WTC11 (cell line): ENCODE measurements at regions not wholly inside any gene's neighbourhood (a gene's known extent, or its start where the extent isn't known, plus 50 kb on each side); places are given as distances from the start of the nearest gene placed in this dataset.

ENCODE experiments used
- ATAC-seq: fragments of 200-7000 bp; cut with Tn5 transposase; 2 replicates; pipeline ENCODE4 v1.10.0; 2021; ENCODE audit warnings: mild to moderate bottlenecking, moderate library complexity
- CTCF ChIA-PET: fragments of 300-600 bp; sonication (Branson Sonifier 250); formaldehyde crosslinking; loops from one replicate; lab custom pipeline; 2021; ENCODE audit warnings: antibody characterized with exemption; lab: Charles Lee
- POLR2A ChIA-PET: fragments of 350-600 bp; sonication (Branson Sonifier 250); formaldehyde crosslinking; loops from one replicate; lab custom pipeline; 2021; ENCODE audit warnings: antibody characterized with exemption; lab: Charles Lee
- DNase-seq: peaks from one replicate; pipeline ENCODE4 v3.0.0; 2021; ENCODE audit warnings: low spot score
- H3K27ac Mint-ChIP-seq: 2 replicates; pipeline ENCODE4 v1.8.0; 2021; ENCODE audit warnings: mixed read lengths
- H3K27me3 Mint-ChIP-seq: 2 replicates; pipeline ENCODE4 v1.8.0; 2021; ENCODE audit warnings: low read depth, mild to moderate bottlenecking, moderate library complexity, mixed read lengths
- H3K36me3 Mint-ChIP-seq: 2 replicates; pipeline ENCODE4 v1.8.0; 2021; ENCODE audit warnings: mixed read lengths
- H3K4me1 Mint-ChIP-seq: 2 replicates; pipeline ENCODE4 v1.8.0; 2022; ENCODE audit warnings: mixed read lengths
- H3K4me3 Mint-ChIP-seq: 2 replicates; pipeline ENCODE4 v1.8.0; 2021; ENCODE audit warnings: mild to moderate bottlenecking, moderate library complexity, mixed read lengths
- H3K9me3 Mint-ChIP-seq: 2 replicates; pipeline ENCODE4 v1.8.0; 2021; ENCODE audit warnings: mixed read lengths
- ATF1 ChIP-seq: sonication (generic); formaldehyde crosslinking; IDR thresholded peaks from 2 replicates; pipeline ENCODE4 v1.8.1; 2023; ENCODE audit warnings: mild to moderate bottlenecking, moderate library complexity, missing genetic modification reagents
- CREB1 ChIP-seq: sonication (generic); formaldehyde crosslinking; IDR thresholded peaks from 2 replicates; pipeline ENCODE4 v1.8.0; 2023; ENCODE audit warnings: mild to moderate bottlenecking, missing genetic modification reagents
- MXD4 ChIP-seq: fragments of 250-450 bp; sonication (Bioruptor Pico); IDR thresholded peaks from 2 replicates; pipeline ENCODE4 v1.8.0; 2021; ENCODE audit warnings: mild to moderate bottlenecking, moderate library complexity, borderline replicate concordance
- NR3C1 ChIP-seq: sonication (generic); formaldehyde crosslinking; conservative IDR thresholded peaks from 2 replicates; pipeline ENCODE4 v1.8.1; 2023; ENCODE audit warnings: low read depth, mild to moderate bottlenecking, missing genetic modification reagents
- TEAD1 ChIP-seq: sonication (generic); formaldehyde crosslinking; IDR thresholded peaks from 2 replicates; pipeline ENCODE4 v1.8.0; 2022; ENCODE audit warnings: mild to moderate bottlenecking, missing genetic modification reagents
- ZNF232 ChIP-seq: sonication (generic); formaldehyde crosslinking; IDR thresholded peaks from 2 replicates; pipeline ENCODE4 v1.8.0; 2022; ENCODE audit warnings: mild to moderate bottlenecking, missing genetic modification reagents
- ZNF263 ChIP-seq: sonication (generic); formaldehyde crosslinking; IDR thresholded peaks from 2 replicates; pipeline ENCODE4 v1.8.1; 2022; ENCODE audit warnings: low read depth, mild to moderate bottlenecking, moderate library complexity, missing genetic modification reagents
- ZNF416 ChIP-seq: fragments of 250-450 bp; sonication (Bioruptor Pico); IDR thresholded peaks from 2 replicates; pipeline ENCODE4 v1.9.0; 2021; ENCODE audit warnings: mild to moderate bottlenecking, inconsistent platforms
- TF ChIP-seq, protein P1 (sequence below): sonication (generic); formaldehyde crosslinking; conservative IDR thresholded peaks from 2 replicates; pipeline ENCODE4 v1.8.1; 2022; ENCODE audit warnings: mild to moderate bottlenecking, missing genetic modification reagents
- TF ChIP-seq, protein P2 (sequence below): sonication (generic); formaldehyde crosslinking; IDR thresholded peaks from 2 replicates; pipeline ENCODE4 v1.8.1; 2023; ENCODE audit warnings: mild to moderate bottlenecking, missing genetic modification reagents, borderline replicate concordance
- TF ChIP-seq, protein P3 (sequence below): sonication (generic); formaldehyde crosslinking; IDR thresholded peaks from 2 replicates; pipeline ENCODE4 v1.8.1; 2022; ENCODE audit warnings: low read depth, mild to moderate bottlenecking, moderate library complexity, missing genetic modification reagents, borderline replicate concordance
- TF ChIP-seq, protein P4 (sequence below): sonication (generic); formaldehyde crosslinking; IDR thresholded peaks from 2 replicates; pipeline ENCODE4 v1.8.0; 2023; ENCODE audit warnings: mild to moderate bottlenecking, missing genetic modification reagents
- TF ChIP-seq, protein P5 (sequence below): sonication (generic); formaldehyde crosslinking; IDR thresholded peaks from 2 replicates; pipeline ENCODE4 v1.8.0; 2022; ENCODE audit warnings: missing genetic modification reagents
- TF ChIP-seq, protein P6 (sequence below): fragments of 250-450 bp; sonication (Bioruptor Pico); IDR thresholded peaks from 2 replicates; pipeline ENCODE4 v1.9.0; 2021; ENCODE audit warnings: mild to moderate bottlenecking
- TF ChIP-seq, protein P7 (sequence below): fragments of 250-450 bp; sonication (Bioruptor Pico); IDR thresholded peaks from 2 replicates; pipeline ENCODE4 v2.1.2; 2022; ENCODE audit warnings: mild to moderate bottlenecking, moderate library complexity

DNA sequence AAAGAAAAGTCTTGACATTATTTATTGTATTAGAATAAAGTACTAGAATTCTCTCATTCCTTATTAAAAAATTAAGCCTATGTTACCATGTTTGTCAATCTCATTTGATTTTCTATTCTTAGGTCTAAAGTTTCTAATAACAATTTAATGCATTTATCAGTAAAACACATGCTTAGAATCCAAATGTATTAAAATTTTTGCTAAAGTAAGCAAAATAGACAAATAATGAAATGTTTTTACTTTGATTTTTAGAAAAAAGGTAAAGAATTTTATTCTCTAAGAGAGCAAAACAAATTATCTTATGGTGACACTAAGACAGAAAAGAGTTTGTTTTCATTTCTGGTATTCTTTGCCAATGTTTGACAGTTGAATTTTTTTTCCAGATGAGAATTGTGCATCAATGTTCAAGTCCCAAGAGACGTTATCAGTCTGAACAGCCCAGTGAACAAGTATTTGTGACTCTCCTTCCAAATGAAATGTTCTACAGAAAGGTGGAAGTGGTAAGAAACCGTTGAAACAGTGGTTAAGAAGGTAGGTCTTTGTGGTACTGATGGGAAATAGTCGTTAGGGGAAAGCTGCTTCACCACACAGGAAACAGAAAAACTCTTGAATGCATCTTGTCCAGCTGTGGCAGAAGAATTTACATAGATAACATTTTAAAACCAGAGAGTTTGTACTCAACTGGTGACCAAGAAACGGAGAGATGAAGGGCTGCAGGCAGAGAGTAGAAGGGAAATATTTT lies 402.5 kb downstream of the PTPRC start (continued):
- no peak for TF ChIP-seq ZNF416
- TF ChIP-seq, protein P1, sequence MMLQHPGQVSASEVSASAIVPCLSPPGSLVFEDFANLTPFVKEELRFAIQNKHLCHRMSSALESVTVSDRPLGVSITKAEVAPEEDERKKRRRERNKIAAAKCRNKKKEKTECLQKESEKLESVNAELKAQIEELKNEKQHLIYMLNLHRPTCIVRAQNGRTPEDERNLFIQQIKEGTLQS = no peak
- TF ChIP-seq, protein P2, sequence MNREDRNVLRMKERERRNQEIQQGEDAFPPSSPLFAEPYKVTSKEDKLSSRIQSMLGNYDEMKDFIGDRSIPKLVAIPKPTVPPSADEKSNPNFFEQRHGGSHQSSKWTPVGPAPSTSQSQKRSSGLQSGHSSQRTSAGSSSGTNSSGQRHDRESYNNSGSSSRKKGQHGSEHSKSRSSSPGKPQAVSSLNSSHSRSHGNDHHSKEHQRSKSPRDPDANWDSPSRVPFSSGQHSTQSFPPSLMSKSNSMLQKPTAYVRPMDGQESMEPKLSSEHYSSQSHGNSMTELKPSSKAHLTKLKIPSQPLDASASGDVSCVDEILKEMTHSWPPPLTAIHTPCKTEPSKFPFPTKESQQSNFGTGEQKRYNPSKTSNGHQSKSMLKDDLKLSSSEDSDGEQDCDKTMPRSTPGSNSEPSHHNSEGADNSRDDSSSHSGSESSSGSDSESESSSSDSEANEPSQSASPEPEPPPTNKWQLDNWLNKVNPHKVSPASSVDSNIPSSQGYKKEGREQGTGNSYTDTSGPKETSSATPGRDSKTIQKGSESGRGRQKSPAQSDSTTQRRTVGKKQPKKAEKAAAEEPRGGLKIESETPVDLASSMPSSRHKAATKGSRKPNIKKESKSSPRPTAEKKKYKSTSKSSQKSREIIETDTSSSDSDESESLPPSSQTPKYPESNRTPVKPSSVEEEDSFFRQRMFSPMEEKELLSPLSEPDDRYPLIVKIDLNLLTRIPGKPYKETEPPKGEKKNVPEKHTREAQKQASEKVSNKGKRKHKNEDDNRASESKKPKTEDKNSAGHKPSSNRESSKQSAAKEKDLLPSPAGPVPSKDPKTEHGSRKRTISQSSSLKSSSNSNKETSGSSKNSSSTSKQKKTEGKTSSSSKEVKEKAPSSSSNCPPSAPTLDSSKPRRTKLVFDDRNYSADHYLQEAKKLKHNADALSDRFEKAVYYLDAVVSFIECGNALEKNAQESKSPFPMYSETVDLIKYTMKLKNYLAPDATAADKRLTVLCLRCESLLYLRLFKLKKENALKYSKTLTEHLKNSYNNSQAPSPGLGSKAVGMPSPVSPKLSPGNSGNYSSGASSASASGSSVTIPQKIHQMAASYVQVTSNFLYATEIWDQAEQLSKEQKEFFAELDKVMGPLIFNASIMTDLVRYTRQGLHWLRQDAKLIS = no peak

DNA sequence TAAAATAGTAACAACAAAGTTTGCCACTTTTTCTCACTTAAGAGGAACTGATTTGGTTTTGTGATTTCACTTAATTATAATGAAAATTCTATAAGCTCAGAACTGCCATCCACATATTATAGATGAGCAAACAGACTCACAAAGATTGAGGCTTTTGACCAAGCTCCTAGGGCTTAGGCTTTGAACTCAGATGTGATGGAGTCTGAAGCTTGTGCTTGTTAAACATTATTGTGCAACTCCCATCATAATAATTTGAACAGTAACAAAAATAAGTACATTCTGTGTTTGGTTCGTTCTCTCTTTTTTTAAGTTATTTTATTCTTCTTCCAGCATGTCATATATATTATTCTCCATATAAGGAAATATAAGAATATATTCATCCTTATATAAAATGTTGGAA lies 403.4 kb downstream of the PTPRC start:
- H3K4me3 Mint-ChIP-seq = no peak overlapping the region
- H3K4me1 Mint-ChIP-seq = no peaks in the 10 kb centered on the region
- no peak for DNase-seq
- TF ChIP-seq, protein P3, sequence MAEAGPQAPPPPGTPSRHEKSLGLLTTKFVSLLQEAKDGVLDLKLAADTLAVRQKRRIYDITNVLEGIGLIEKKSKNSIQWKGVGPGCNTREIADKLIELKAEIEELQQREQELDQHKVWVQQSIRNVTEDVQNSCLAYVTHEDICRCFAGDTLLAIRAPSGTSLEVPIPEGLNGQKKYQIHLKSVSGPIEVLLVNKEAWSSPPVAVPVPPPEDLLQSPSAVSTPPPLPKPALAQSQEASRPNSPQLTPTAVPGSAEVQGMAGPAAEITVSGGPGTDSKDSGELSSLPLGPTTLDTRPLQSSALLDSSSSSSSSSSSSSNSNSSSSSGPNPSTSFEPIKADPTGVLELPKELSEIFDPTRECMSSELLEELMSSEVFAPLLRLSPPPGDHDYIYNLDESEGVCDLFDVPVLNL (CRISPR knock-in tag) = no peak
- TF ChIP-seq, protein P4, sequence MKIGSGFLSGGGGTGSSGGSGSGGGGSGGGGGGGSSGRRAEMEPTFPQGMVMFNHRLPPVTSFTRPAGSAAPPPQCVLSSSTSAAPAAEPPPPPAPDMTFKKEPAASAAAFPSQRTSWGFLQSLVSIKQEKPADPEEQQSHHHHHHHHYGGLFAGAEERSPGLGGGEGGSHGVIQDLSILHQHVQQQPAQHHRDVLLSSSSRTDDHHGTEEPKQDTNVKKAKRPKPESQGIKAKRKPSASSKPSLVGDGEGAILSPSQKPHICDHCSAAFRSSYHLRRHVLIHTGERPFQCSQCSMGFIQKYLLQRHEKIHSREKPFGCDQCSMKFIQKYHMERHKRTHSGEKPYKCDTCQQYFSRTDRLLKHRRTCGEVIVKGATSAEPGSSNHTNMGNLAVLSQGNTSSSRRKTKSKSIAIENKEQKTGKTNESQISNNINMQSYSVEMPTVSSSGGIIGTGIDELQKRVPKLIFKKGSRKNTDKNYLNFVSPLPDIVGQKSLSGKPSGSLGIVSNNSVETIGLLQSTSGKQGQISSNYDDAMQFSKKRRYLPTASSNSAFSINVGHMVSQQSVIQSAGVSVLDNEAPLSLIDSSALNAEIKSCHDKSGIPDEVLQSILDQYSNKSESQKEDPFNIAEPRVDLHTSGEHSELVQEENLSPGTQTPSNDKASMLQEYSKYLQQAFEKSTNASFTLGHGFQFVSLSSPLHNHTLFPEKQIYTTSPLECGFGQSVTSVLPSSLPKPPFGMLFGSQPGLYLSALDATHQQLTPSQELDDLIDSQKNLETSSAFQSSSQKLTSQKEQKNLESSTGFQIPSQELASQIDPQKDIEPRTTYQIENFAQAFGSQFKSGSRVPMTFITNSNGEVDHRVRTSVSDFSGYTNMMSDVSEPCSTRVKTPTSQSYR = no peak
- TF ChIP-seq NR3C1 (CRISPR knock-in tag) (no peak), ZNF232 (no peak), ZNF263 (CRISPR knock-in tag) (no peak), ATF1 (CRISPR knock-in tag) (no peak), MXD4 (CRISPR knock-in tag) (no peak), TEAD1 (CRISPR knock-in tag) (no peak), CREB1 (CRISPR knock-in tag) (no peak)
- TF ChIP-seq, protein P5, sequence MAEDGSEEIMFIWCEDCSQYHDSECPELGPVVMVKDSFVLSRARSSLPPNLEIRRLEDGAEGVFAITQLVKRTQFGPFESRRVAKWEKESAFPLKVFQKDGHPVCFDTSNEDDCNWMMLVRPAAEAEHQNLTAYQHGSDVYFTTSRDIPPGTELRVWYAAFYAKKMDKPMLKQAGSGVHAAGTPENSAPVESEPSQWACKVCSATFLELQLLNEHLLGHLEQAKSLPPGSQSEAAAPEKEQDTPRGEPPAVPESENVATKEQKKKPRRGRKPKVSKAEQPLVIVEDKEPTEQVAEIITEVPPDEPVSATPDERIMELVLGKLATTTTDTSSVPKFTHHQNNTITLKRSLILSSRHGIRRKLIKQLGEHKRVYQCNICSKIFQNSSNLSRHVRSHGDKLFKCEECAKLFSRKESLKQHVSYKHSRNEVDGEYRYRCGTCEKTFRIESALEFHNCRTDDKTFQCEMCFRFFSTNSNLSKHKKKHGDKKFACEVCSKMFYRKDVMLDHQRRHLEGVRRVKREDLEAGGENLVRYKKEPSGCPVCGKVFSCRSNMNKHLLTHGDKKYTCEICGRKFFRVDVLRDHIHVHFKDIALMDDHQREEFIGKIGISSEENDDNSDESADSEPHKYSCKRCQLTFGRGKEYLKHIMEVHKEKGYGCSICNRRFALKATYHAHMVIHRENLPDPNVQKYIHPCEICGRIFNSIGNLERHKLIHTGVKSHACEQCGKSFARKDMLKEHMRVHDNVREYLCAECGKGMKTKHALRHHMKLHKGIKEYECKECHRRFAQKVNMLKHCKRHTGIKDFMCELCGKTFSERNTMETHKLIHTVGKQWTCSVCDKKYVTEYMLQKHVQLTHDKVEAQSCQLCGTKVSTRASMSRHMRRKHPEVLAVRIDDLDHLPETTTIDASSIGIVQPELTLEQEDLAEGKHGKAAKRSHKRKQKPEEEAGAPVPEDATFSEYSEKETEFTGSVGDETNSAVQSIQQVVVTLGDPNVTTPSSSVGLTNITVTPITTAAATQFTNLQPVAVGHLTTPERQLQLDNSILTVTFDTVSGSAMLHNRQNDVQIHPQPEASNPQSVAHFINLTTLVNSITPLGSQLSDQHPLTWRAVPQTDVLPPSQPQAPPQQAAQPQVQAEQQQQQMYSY (CRISPR knock-in tag) = no peak
- TF ChIP-seq, protein P6, sequence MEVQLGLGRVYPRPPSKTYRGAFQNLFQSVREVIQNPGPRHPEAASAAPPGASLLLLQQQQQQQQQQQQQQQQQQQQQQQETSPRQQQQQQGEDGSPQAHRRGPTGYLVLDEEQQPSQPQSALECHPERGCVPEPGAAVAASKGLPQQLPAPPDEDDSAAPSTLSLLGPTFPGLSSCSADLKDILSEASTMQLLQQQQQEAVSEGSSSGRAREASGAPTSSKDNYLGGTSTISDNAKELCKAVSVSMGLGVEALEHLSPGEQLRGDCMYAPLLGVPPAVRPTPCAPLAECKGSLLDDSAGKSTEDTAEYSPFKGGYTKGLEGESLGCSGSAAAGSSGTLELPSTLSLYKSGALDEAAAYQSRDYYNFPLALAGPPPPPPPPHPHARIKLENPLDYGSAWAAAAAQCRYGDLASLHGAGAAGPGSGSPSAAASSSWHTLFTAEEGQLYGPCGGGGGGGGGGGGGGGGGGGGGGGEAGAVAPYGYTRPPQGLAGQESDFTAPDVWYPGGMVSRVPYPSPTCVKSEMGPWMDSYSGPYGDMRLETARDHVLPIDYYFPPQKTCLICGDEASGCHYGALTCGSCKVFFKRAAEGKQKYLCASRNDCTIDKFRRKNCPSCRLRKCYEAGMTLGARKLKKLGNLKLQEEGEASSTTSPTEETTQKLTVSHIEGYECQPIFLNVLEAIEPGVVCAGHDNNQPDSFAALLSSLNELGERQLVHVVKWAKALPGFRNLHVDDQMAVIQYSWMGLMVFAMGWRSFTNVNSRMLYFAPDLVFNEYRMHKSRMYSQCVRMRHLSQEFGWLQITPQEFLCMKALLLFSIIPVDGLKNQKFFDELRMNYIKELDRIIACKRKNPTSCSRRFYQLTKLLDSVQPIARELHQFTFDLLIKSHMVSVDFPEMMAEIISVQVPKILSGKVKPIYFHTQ (CRISPR knock-in tag) = no peak
- TF ChIP-seq, protein P7, sequence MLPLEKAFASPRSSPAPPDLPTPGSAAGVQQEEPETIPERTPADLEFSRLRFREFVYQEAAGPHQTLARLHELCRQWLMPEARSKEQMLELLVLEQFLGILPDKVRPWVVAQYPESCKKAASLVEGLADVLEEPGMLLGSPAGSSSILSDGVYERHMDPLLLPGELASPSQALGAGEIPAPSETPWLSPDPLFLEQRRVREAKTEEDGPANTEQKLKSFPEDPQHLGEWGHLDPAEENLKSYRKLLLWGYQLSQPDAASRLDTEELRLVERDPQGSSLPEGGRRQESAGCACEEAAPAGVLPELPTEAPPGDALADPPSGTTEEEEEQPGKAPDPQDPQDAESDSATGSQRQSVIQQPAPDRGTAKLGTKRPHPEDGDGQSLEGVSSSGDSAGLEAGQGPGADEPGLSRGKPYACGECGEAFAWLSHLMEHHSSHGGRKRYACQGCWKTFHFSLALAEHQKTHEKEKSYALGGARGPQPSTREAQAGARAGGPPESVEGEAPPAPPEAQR (CRISPR knock-in tag) = no peak
- POLR2A ChIA-PET = no interaction called here
- no peak for ATAC-seq
- no peak overlapping the region for H3K27ac Mint-ChIP-seq
- no peaks in the 10 kb centered on the region for H3K9me3 Mint-ChIP-seq
- CTCF ChIA-PET = no interaction called here
- no peaks in the 10 kb centered on the region for H3K27me3 Mint-ChIP-seq
- no peaks in the 10 kb centered on the region for H3K36me3 Mint-ChIP-seq
